Central memory CD8-positive, alpha-beta T cell (primary cell): ENCODE measurements at regions not wholly inside any gene's neighbourhood (a gene's known extent, or its start where the extent isn't known, plus 50 kb on each side); places are given as distances from the start of the nearest gene placed in this dataset.
"Not testable (repeated sequence)": the region's sequence is repeated elsewhere in the genome, so short reads cannot be mapped to it uniquely, and the experiment has no call there.

Source experiments
- ATAC-seq: fragments of 150-1000 bp; cut with Tn5 transposase; replicated peaks from 2 replicates; pipeline ENCODE4 v1.10.0; 2022; ENCODE audit warnings: mild to moderate bottlenecking, moderate FRiP score, moderate number of reproducible peaks; ENCODE audit not compliant: poor library complexity, severe bottlenecking; ENCODE audit errors: extremely low read depth
- DNase-seq, 2 donors: peaks; one replicate each; pipeline ENCODE4 v3.0.0; 2021; ENCODE audit warnings: low spot score in 2 of 2
- H3K27ac Mint-ChIP-seq: one replicate; pipeline ENCODE4 v1.8.0; 2022; ENCODE audit warnings: low read depth, mild to moderate bottlenecking, moderate library complexity, mixed read lengths
- H3K27me3 Mint-ChIP-seq: one replicate; pipeline ENCODE4 v1.8.0; 2022; ENCODE audit warnings: mixed read lengths
- H3K36me3 Mint-ChIP-seq: one replicate; pipeline ENCODE4 v1.8.0; 2022; ENCODE audit warnings: mild to moderate bottlenecking, moderate library complexity, mixed read lengths; ENCODE audit not compliant: insufficient read depth
- H3K4me1 Mint-ChIP-seq: one replicate; pipeline ENCODE4 v1.8.0; 2022; ENCODE audit warnings: mixed read lengths
- H3K4me3 Mint-ChIP-seq: one replicate; pipeline ENCODE4 v1.8.0; 2022; ENCODE audit warnings: mild to moderate bottlenecking, moderate library complexity, mixed read lengths
- H3K9me3 Mint-ChIP-seq: one replicate; pipeline ENCODE4 v1.8.0; 2022; ENCODE audit warnings: mixed read lengths

- Mint-ChIP-seq H3K27ac (no peak overlapping the region), H3K4me3 (no peak overlapping the region), H3K9me3 (no peaks in the 10 kb centered on the region), H3K27me3 (peaks cover 15% of the 10 kb centered on the region), H3K36me3 (no peaks in the 10 kb centered on the region), H3K4me1 (no peaks in the 10 kb centered on the region)
- ATAC-seq (no peak), DNase-seq (no peak)
These were observed 333.6 kb upstream of the DAB2 start for GRCh38 chr5:39758426-39758825.

- DNase-seq = no peak
- Mint-ChIP-seq H3K9me3 (no peaks in the 10 kb centered on the region), H3K4me3 (no peak overlapping the region), H3K27ac (no peak overlapping the region), H3K4me1 (no peaks in the 10 kb centered on the region), H3K36me3 (no peaks in the 10 kb centered on the region), H3K27me3 (peaks cover 28% of the 10 kb centered on the region)
- ATAC-seq = no peak
These were observed 332.4 kb upstream of the DAB2 start for GRCh38 chr5:39757131-39757530.

- Mint-ChIP-seq H3K9me3 (no peaks in the 10 kb centered on the region), H3K4me3 (no peak overlapping the region), H3K27me3 (peaks cover 36% of the 10 kb centered on the region), H3K36me3 (no peaks in the 10 kb centered on the region), H3K4me1 (no peaks in the 10 kb centered on the region), H3K27ac (no peak overlapping the region)
- ATAC-seq (no peak), DNase-seq (no peak)
These were observed 331.2 kb upstream of the DAB2 start for GRCh38 chr5:39755986-39756385.

GRCh38 chr5:39755452-39755851 is 330.7 kb upstream of the DAB2 start:
- H3K27ac Mint-ChIP-seq = no peak overlapping the region
- no peaks in the 10 kb centered on the region for H3K36me3 Mint-ChIP-seq
- no peaks in the 10 kb centered on the region for H3K4me1 Mint-ChIP-seq
- ATAC-seq (no peak), DNase-seq (no peak)
- H3K9me3 Mint-ChIP-seq = no peaks in the 10 kb centered on the region
- H3K27me3 Mint-ChIP-seq = peaks cover 42% of the 10 kb centered on the region
- H3K4me3 Mint-ChIP-seq = no peak overlapping the region

- not testable (repeated sequence) for H3K4me3 Mint-ChIP-seq, H3K4me1 Mint-ChIP-seq, DNase-seq, H3K9me3 Mint-ChIP-seq, H3K36me3 Mint-ChIP-seq, H3K27ac Mint-ChIP-seq, ATAC-seq
- peaks cover 45% of the 10 kb centered on the region for H3K27me3 Mint-ChIP-seq
These were observed 329.0 kb upstream of the DAB2 start for GRCh38 chr5:39753747-39754146.

- peaks cover 37% of the 10 kb centered on the region for H3K27me3 Mint-ChIP-seq
- no peaks in the 10 kb centered on the region for H3K4me1 Mint-ChIP-seq
- H3K36me3 Mint-ChIP-seq = peaks cover 2% of the 10 kb centered on the region
- H3K27ac Mint-ChIP-seq = no peak overlapping the region
- DNase-seq = no peak
- ATAC-seq = no peak
- no peak overlapping the region for H3K4me3 Mint-ChIP-seq
- no peaks in the 10 kb centered on the region for H3K9me3 Mint-ChIP-seq
These were observed 325.9 kb upstream of the DAB2 start for GRCh38 chr5:39750661-39751060.

GRCh38 chr5:39742916-39743315 is 318.1 kb upstream of the DAB2 start:
- no peaks in the 10 kb centered on the region for H3K4me1 Mint-ChIP-seq
- H3K36me3 Mint-ChIP-seq = peaks cover 2% of the 10 kb centered on the region
- H3K4me3 Mint-ChIP-seq = no peak overlapping the region
- DNase-seq = no peak
- peaks cover 28% of the 10 kb centered on the region for H3K27me3 Mint-ChIP-seq
- no peak overlapping the region for H3K27ac Mint-ChIP-seq
- no peak for ATAC-seq
- H3K9me3 Mint-ChIP-seq = no peaks in the 10 kb centered on the region

GRCh38 chr5:39740404-39740803 is 315.6 kb upstream of the DAB2 start:
- peaks cover 43% of the 10 kb centered on the region for H3K27me3 Mint-ChIP-seq
- H3K27ac Mint-ChIP-seq = no peak overlapping the region
- H3K36me3 Mint-ChIP-seq = no peaks in the 10 kb centered on the region
- no peaks in the 10 kb centered on the region for H3K4me1 Mint-ChIP-seq
- ATAC-seq = no peak
- no peak overlapping the region for H3K4me3 Mint-ChIP-seq
- DNase-seq = no peak
- no peaks in the 10 kb centered on the region for H3K9me3 Mint-ChIP-seq

GRCh38 chr5:39732166-39732565 is 307.4 kb upstream of the DAB2 start:
- DNase-seq (no peak), ATAC-seq (no peak)
- Mint-ChIP-seq H3K4me3 (no peak overlapping the region), H3K4me1 (no peaks in the 10 kb centered on the region), H3K9me3 (no peaks in the 10 kb centered on the region), H3K27ac (no peak overlapping the region), H3K36me3 (no peaks in the 10 kb centered on the region), H3K27me3 (peaks cover 45% of the 10 kb centered on the region)

- Mint-ChIP-seq H3K9me3 (no peaks in the 10 kb centered on the region), H3K4me3 (no peak overlapping the region), H3K36me3 (peaks cover under 1% of the 10 kb centered on the region), H3K27ac (no peak overlapping the region), H3K4me1 (no peaks in the 10 kb centered on the region), H3K27me3 (peaks cover 38% of the 10 kb centered on the region)
- DNase-seq (no peak), ATAC-seq (no peak)
These were observed 305.9 kb upstream of the DAB2 start for GRCh38 chr5:39730699-39731098.

- peaks cover 2% of the 10 kb centered on the region for H3K36me3 Mint-ChIP-seq
- H3K27me3 Mint-ChIP-seq = peaks cover 38% of the 10 kb centered on the region
- H3K4me3 Mint-ChIP-seq = no peak overlapping the region
- DNase-seq = no peak
- H3K27ac Mint-ChIP-seq = no peak overlapping the region
- no peaks in the 10 kb centered on the region for H3K4me1 Mint-ChIP-seq
- no peak for ATAC-seq
- no peaks in the 10 kb centered on the region for H3K9me3 Mint-ChIP-seq
These were observed 305.2 kb upstream of the DAB2 start for GRCh38 chr5:39730006-39730405.

- DNase-seq = no peak
- Mint-ChIP-seq H3K36me3 (peaks cover 2% of the 10 kb centered on the region), H3K9me3 (no peaks in the 10 kb centered on the region), H3K4me3 (no peak overlapping the region), H3K27me3 (peaks cover 28% of the 10 kb centered on the region), H3K27ac (no peak overlapping the region), H3K4me1 (no peaks in the 10 kb centered on the region)
- no peak for ATAC-seq
These were observed 301.7 kb upstream of the DAB2 start for GRCh38 chr5:39726467-39726866.

GRCh38 chr5:39721394-39721793 is 296.6 kb upstream of the DAB2 start:
- H3K36me3 Mint-ChIP-seq = peaks cover 2% of the 10 kb centered on the region
- H3K27me3 Mint-ChIP-seq = no peaks in the 10 kb centered on the region
- H3K4me3 Mint-ChIP-seq = no peak overlapping the region
- H3K27ac Mint-ChIP-seq = no peak overlapping the region
- ATAC-seq (no peak), DNase-seq (no peak)
- H3K9me3 Mint-ChIP-seq = no peaks in the 10 kb centered on the region
- no peaks in the 10 kb centered on the region for H3K4me1 Mint-ChIP-seq

GRCh38 chr5:39720136-39720535 is 295.4 kb upstream of the DAB2 start:
- ATAC-seq = no peak
- H3K4me3 Mint-ChIP-seq = no peak overlapping the region
- no peaks in the 10 kb centered on the region for H3K4me1 Mint-ChIP-seq

More at GRCh38 chr5:39720136-39720535, 295.4 kb upstream of the DAB2 start:
- Mint-ChIP-seq H3K9me3 (no peaks in the 10 kb centered on the region), H3K27ac (no peak overlapping the region), H3K27me3 (no peaks in the 10 kb centered on the region), H3K36me3 (no peaks in the 10 kb centered on the region)
- DNase-seq = no peak
